IMR-90 (cell line): ENCODE measurements at regions not wholly inside any gene's neighbourhood (a gene's known extent, or its start where the extent isn't known, plus 50 kb on each side); places are given as distances from the start of the nearest gene placed in this dataset.

ENCODE experiments used
- BHLHE40 ChIP-seq: fragments of 150-350 bp; IDR thresholded peaks from 2 replicates; pipeline ENCODE4 v1.6.1; 2016; ENCODE audit warnings: mild to moderate bottlenecking, low read depth, low read length
- CEBPB ChIP-seq: IDR thresholded peaks from 2 replicates; pipeline ENCODE4 v1.6.1; 2012; ENCODE audit warnings: low read depth, low read length, improper control_type of control experiment
- CTCF ChIP-seq: conservative IDR thresholded peaks from 2 replicates; pipeline ENCODE4 v1.5.1; 2012; ENCODE audit warnings: mild to moderate bottlenecking, low read depth, low read length, improper control_type of control experiment
- ELK1 ChIP-seq: fragments of 150-350 bp; IDR thresholded peaks from 2 replicates; pipeline ENCODE4 v1.6.1; 2016; ENCODE audit warnings: low read depth, mild to moderate bottlenecking, low read length, moderate library complexity, borderline replicate concordance
- FOS ChIP-seq: fragments of 150-350 bp; IDR thresholded peaks from 2 replicates; pipeline ENCODE4 v1.6.1; 2016; ENCODE audit warnings: low read depth, low read length
- MAFK ChIP-seq: IDR thresholded peaks from 2 replicates; pipeline ENCODE4 v1.6.1; 2012; ENCODE audit warnings: low read depth, low read length, improper control_type of control experiment
- MAZ ChIP-seq: IDR thresholded peaks from 2 replicates; pipeline ENCODE4 v1.6.1; 2012; ENCODE audit warnings: low read depth, mild to moderate bottlenecking, low read length, improper control_type of control experiment, moderate library complexity, borderline replicate concordance
- MXI1 ChIP-seq: IDR thresholded peaks from 2 replicates; pipeline ENCODE4 v1.6.1; 2012; ENCODE audit warnings: low read depth, mild to moderate bottlenecking, low read length, moderate library complexity, borderline replicate concordance
- POLR2A ChIP-seq: IDR thresholded peaks from 2 replicates; pipeline ENCODE4 v1.6.1; 2012; ENCODE audit warnings: mild to moderate bottlenecking, low read depth, low read length
- RAD21 ChIP-seq: IDR thresholded peaks from 2 replicates; pipeline ENCODE4 v1.6.1; 2012; ENCODE audit warnings: low read length, improper control_type of control experiment
- RCOR1 ChIP-seq: IDR thresholded peaks from 2 replicates; pipeline ENCODE4 v1.6.1; 2012; ENCODE audit warnings: mild to moderate bottlenecking, low read length, improper control_type of control experiment; ENCODE audit not compliant: insufficient replicate concordance
- RFX5 ChIP-seq: IDR thresholded peaks from 2 replicates; pipeline ENCODE4 v1.8.0; 2012; ENCODE audit warnings: low read depth, mild to moderate bottlenecking, low read length, moderate library complexity
- SMC3 ChIP-seq: fragments of 150-350 bp; IDR thresholded peaks from 2 replicates; pipeline ENCODE4 v1.6.1; 2016; ENCODE audit warnings: low read depth, mild to moderate bottlenecking, antibody characterized with exemption, low read length, moderate library complexity
- USF2 ChIP-seq: fragments of 150-350 bp; IDR thresholded peaks from 2 replicates; pipeline ENCODE4 v1.6.1; 2017; ENCODE audit warnings: mild to moderate bottlenecking, antibody characterized with exemption, low read length, low read depth

- TF ChIP-seq MXI1 (no peak), MAZ (no peak), RFX5 (no peak), CTCF (no peak), SMC3 (no peak), FOS (no peak), CEBPB (no peak), ELK1 (no peak), POLR2A (no peak), BHLHE40 (no peak), RCOR1 (no peak), RAD21 (no peak), MAFK (no peak), USF2 (no peak)
Observed at GRCh38 chr2:228261546-228261945, 80.1 kb upstream of the SPHKAP start.
